Prostate gland (tissue), 2 donors: ENCODE measurements at regions not wholly inside any gene's neighbourhood (a gene's known extent, or its start where the extent isn't known, plus 50 kb on each side); places are given as distances from the start of the nearest gene placed in this dataset.

Source experiments
- DNase-seq: peaks from one replicate; pipeline ENCODE4 v3.0.0-alpha.2; 2019; ENCODE audit warnings: low spot score
- H3K27ac ChIP-seq, 2 donors: fragments of 200-600 bp; sonication (generic); 2 replicates each; pipeline ENCODE4 v1.5.1; 2017 to 2019
- H3K27me3 ChIP-seq: fragments of 200-600 bp; sonication (generic); replicated peaks from 2 replicates; pipeline ENCODE4 v1.5.1; 2019; ENCODE audit not compliant: insufficient read depth
- H3K36me3 ChIP-seq, 2 donors: fragments of 200-600 bp; sonication (generic); 1 replicate in 1 of 2; 2 replicates in 1 of 2; pipeline versions ENCODE4 v1.5.1 to v1.8.1; 2017 to 2019
- H3K4me1 ChIP-seq: fragments of 200-600 bp; sonication (generic); replicated peaks from 2 replicates; pipeline ENCODE4 v1.5.1; 2019
- H3K4me3 ChIP-seq, 2 donors: fragments of 200-600 bp; sonication (generic); 2 replicates each; pipeline ENCODE4 v1.5.1; 2017 to 2019
- H3K9me3 ChIP-seq: fragments of 200-600 bp; sonication (generic); 2 replicates; pipeline ENCODE4 v1.5.1; 2017
- CTCF ChIP-seq, 4 experiments: fragments of 200-600 bp in 2 of 4; fragments of 450-650 bp in 2 of 4; sonication (generic) in 2 of 4; IDR thresholded peaks; 1 replicate in 3 of 4; 2 replicates in 1 of 4; pipeline ENCODE4 v1.5.1; 2016 to 2019; ENCODE audit warnings: antibody characterized with exemption in 4 of 4, mild to moderate bottlenecking in 2 of 4, moderate library complexity in 2 of 4
- POLR2A ChIP-seq: fragments of 450-650 bp; IDR thresholded peaks from one replicate; pipeline ENCODE4 v1.6.1; 2016; ENCODE audit warnings: antibody characterized with exemption, mild to moderate bottlenecking
- POLR2AphosphoS5 ChIP-seq: sonication (generic); formaldehyde crosslinking; IDR thresholded peaks from one replicate; pipeline ENCODE4 v1.6.1; 2017; ENCODE audit warnings: antibody characterized with exemption
- WGBS: methylation state at CpG from one replicate; pipeline ENCODE4 v1.1.5; 2018; 5-methylcytosine and 5-hydroxymethylcytosine counted together
- intact Hi-C: fragments of 100-400 bp; cut with DNase I; formaldehyde crosslinking; loops from one replicate; pipeline ENCODE4 v1.14.2; 2022

DNA sequence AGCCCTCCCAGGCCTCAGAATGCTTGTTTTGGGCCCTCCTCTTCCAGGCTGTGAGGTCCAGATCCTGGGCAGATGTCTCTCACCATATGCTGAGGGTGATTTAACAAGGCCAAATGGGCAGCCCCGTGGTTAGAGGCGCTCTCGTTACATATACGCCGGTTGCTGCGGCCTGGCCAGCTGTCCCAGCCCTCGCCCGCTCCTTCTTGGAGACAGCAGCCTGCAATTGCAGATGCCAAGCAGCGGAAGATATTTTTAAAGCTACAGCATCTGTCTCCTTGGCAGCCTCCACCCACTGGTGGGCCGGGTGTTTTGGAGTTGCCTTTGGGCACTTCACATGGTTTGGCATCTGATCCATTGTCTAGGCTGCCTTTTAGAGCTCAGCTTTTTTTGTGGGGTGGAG, 178.8 kb upstream of the NFIA start:
- no peak for DNase-seq
- intact Hi-C loops = no loop called here
- TF ChIP-seq POLR2AphosphoS5 (no peak), CTCF (IDR thresholded peaks at IDR 0.05) (no peak), POLR2A (no peak)
- Histone ChIP-seq H3K9me3 (no peaks in the 10 kb centered on the region), H3K27ac (no peak overlapping the region), H3K4me1 (no peaks in the 10 kb centered on the region), H3K36me3 (no peaks in the 10 kb centered on the region), H3K4me3 (no peak overlapping the region), H3K27me3 (no peaks in the 10 kb centered on the region)
- whole genome bisulfite sequencing = 42% methylated on average over 10 of the region's 10 CpGs

GRCh38 chr1:60899464-60899863, 182.9 kb upstream of the NFIA start:
- no peaks in the 10 kb centered on the region for H3K36me3 ChIP-seq
- H3K4me1 ChIP-seq = no peaks in the 10 kb centered on the region
- intact Hi-C loops = no loop called here
- no peaks in the 10 kb centered on the region for H3K27me3 ChIP-seq
- no peaks in the 10 kb centered on the region for H3K9me3 ChIP-seq
- TF ChIP-seq POLR2AphosphoS5 (no peak), CTCF (IDR thresholded peaks at IDR 0.05) (no peak), POLR2A (no peak)
- H3K4me3 ChIP-seq = no peak overlapping the region
- no peak overlapping the region for H3K27ac ChIP-seq
- no peak for DNase-seq
- 84% methylated on average over 3 of the region's 3 CpGs for WGBS

DNA sequence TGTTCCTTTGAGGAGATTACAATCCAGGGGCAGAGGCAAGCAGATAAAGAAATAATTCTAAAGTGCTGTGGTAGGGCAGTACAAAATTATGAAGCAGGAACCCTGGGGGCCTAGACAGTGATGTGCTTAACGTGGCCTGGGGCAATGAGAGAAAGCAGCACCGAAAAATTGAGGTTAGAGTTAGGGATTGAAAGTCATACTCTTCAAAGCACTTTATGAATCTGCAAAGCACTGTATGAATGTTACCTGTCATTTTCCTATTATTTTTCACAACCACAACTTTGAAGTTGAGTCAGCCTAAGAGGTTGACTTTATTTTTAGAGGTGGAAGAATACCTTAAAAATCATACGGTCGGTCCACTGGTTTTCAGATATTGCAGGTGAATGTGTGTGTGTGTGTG, 183.4 kb upstream of the NFIA start:
- Histone ChIP-seq H3K4me3 (no peak overlapping the region), H3K4me1 (no peaks in the 10 kb centered on the region), H3K27me3 (no peaks in the 10 kb centered on the region), H3K27ac (no peak overlapping the region), H3K36me3 (no peaks in the 10 kb centered on the region), H3K9me3 (no peaks in the 10 kb centered on the region)
- intact Hi-C loops = no loop called here
- no peak for TF ChIP-seq POLR2A
- TF ChIP-seq CTCF (IDR thresholded peaks at IDR 0.05) = no peak
- TF ChIP-seq POLR2AphosphoS5 = no peak
- 95% methylated on average over 4 of the region's 4 CpGs for WGBS
- no peak for DNase-seq

DNA sequence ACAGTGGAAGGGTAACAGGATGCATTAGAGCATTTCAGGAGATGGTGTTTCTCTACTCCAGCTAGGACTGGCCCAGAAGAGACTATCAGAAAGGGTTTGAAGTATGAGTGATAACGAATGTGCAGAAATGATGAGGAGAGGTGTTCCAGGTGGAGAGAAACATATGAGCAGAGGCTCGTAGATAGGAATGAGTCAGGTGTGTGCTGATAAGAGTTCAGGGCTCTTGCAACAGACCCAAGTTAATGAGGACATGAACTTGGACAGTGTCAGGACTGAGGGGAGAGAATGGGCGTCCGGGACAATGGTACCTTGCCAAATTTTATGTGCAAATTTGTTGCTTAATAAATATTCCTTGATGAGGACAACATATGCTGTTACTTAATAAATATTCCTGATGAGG, 183.9 kb upstream of the NFIA start:
- WGBS = 85% methylated on average over 4 of the region's 4 CpGs
- TF ChIP-seq CTCF (IDR thresholded peaks at IDR 0.05) (no peak), POLR2A (no peak), POLR2AphosphoS5 (no peak)
- DNase-seq = no peak
- no peaks in the 10 kb centered on the region for H3K9me3 ChIP-seq
- no peak overlapping the region for H3K4me3 ChIP-seq
- H3K27ac ChIP-seq = no peak overlapping the region
- H3K4me1 ChIP-seq = no peaks in the 10 kb centered on the region
- H3K36me3 ChIP-seq = no peaks in the 10 kb centered on the region
- intact Hi-C loops = no loop called here
- H3K27me3 ChIP-seq = no peaks in the 10 kb centered on the region

DNA sequence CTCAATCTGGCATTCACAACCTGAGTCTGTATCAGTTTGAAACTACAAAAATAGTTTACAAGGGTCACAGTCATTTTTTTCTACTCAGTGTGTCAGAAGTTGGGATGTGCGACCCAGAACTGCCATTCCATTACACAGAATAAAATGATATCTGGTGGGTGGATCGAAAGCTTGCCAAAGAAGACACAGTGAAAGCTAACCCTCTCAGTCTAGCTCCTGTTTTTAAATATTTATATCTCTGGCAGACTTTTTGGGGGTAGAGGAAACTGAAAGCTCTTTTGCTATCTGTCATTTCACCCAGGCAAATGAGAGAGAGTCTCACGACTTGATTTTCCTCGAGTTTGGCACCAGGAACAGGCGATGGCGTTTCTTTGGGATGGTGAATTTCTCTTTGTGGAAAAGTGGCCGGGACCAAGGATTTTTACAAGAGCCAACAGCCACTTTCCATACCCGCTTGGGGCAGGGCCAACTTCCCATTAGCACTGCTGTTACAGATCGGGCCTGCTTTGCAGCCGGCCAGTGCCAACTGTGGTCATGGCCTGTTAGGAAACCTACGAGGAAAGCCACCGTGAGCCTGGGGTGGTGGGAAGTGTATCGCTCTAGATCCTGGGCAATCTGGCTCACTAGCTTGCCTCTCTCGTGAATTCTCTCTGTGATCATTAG, 185.5 kb upstream of the NFIA start:
- TF ChIP-seq CTCF (IDR thresholded peaks at IDR 0.05) (no peak), POLR2AphosphoS5 (no peak), POLR2A (no peak)
- H3K27me3 ChIP-seq = no peaks in the 10 kb centered on the region
- H3K4me3 ChIP-seq = no peak overlapping the region
- WGBS = 73% methylated on average over 14 of the region's 14 CpGs
- H3K27ac ChIP-seq = no peak overlapping the region
- no peaks in the 10 kb centered on the region for H3K4me1 ChIP-seq
- intact Hi-C loops = no loop called here
- no peak for DNase-seq
- no peaks in the 10 kb centered on the region for H3K9me3 ChIP-seq
- no peaks in the 10 kb centered on the region for H3K36me3 ChIP-seq
